ENCODE measurements at regions not wholly inside any gene's neighbourhood (a gene's known extent, or its start where the extent isn't known, plus 50 kb on each side); places are given as distances from the start of the nearest gene placed in this dataset.

DNA sequence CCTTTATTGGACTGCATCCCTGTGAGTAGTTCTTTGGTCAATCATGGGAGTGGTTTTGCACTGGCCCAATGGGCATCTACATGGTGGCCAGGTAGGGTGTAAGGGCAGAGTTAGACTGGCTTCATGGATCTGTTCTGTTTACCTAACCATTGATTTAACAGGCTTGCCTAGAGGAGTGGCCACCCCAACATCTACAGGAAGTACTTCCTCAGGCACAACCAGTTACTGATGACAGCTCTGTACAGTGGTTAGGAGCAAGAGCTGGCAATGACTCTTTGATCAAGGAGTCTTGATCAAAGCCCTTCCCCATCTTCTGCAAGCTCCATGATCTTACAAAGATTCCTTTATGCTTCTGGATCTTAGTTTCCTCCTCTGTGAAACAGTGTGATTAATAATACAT is 140.9 kb upstream of the CYP1B1 start:
- Histone ChIP-seq H3K27me3 (ENCODE audit: insufficient read depth, low read length) (no peaks in the 10 kb centered on the region), H3K4me1 (ENCODE audit: insufficient read depth, low read length) (no peaks in the 10 kb centered on the region), H3K4me2 (ENCODE audit: low read length) (no peak overlapping the region), H3K9ac (ENCODE audit: low read length) (no peak overlapping the region), H2AFZ (ENCODE audit: low read depth, low read length) (no peak overlapping the region), H3K9me3 (ENCODE audit: insufficient read depth, low read depth, low read length) (no peaks in the 10 kb centered on the region), H3K79me2 (ENCODE audit: insufficient read depth, low read length) (no peaks in the 10 kb centered on the region), H3K27ac (ENCODE audit: low read depth, low read length) (no peak overlapping the region), H3K4me3 (ENCODE audit: insufficient read depth, low read depth, low read length) (no peak overlapping the region), H3K36me3 (ENCODE audit: insufficient read depth, low read length) (no peaks in the 10 kb centered on the region), H4K20me1 (ENCODE audit: insufficient read depth, low read length) (no peaks in the 10 kb centered on the region)
- H3K27me3 Mint-ChIP-seq (ENCODE audit: low read depth, unreplicated experiment): peaks cover 8% of the 10 kb centered on the region
- TF ChIP-seq EZH2 (IDR thresholded peaks at IDR 0.05; ENCODE audit: insufficient read depth, low read length): no peak
- TF ChIP-seq, protein P1, sequence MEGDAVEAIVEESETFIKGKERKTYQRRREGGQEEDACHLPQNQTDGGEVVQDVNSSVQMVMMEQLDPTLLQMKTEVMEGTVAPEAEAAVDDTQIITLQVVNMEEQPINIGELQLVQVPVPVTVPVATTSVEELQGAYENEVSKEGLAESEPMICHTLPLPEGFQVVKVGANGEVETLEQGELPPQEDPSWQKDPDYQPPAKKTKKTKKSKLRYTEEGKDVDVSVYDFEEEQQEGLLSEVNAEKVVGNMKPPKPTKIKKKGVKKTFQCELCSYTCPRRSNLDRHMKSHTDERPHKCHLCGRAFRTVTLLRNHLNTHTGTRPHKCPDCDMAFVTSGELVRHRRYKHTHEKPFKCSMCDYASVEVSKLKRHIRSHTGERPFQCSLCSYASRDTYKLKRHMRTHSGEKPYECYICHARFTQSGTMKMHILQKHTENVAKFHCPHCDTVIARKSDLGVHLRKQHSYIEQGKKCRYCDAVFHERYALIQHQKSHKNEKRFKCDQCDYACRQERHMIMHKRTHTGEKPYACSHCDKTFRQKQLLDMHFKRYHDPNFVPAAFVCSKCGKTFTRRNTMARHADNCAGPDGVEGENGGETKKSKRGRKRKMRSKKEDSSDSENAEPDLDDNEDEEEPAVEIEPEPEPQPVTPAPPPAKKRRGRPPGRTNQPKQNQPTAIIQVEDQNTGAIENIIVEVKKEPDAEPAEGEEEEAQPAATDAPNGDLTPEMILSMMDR (IDR thresholded peaks at IDR 0.05; ENCODE audit: insufficient read depth, low read depth, low read length): no peak
- FAIRE-seq: no peak
- H3K4me3 Mint-ChIP-seq (ENCODE audit: unreplicated experiment): no peak overlapping the region
- no peaks in the 10 kb centered on the region for H3K36me3 Mint-ChIP-seq (ENCODE audit: low read depth, unreplicated experiment)
- H3K9me3 Mint-ChIP-seq (ENCODE audit: unreplicated experiment): no peaks in the 10 kb centered on the region
- H3K4me1 Mint-ChIP-seq (ENCODE audit: low read depth, unreplicated experiment): peaks cover 4% of the 10 kb centered on the region
- no peak for DNase-seq (ENCODE audit: low read depth)
- no peak overlapping the region for H3K27ac Mint-ChIP-seq (ENCODE audit: unreplicated experiment)

DNA sequence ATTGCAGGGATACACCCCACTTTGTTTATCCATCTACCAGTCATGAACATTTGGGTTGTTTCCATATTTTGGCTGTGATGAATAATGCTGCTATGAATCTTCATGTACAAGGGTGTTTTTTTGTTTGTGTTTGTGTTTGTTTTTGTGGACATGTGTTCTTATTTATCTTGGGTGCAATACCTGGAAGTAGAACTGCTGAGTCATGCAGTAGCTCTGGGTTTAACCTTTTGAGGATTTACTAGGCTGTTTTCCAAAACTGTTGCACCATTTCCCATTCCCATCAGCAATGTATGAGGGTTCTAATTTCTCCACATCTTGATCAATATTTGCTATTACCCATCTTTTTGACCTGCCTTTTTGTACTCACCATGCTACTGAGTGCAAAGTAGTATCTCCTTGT is 140.0 kb upstream of the CYP1B1 start:
- Mint-ChIP-seq H3K36me3 (ENCODE audit: low read depth, unreplicated experiment) (no peaks in the 10 kb centered on the region), H3K27ac (ENCODE audit: unreplicated experiment) (no peak overlapping the region), H3K4me3 (ENCODE audit: unreplicated experiment) (no peak overlapping the region), H3K27me3 (ENCODE audit: low read depth, unreplicated experiment) (peaks cover 8% of the 10 kb centered on the region), H3K4me1 (ENCODE audit: low read depth, unreplicated experiment) (peaks cover 4% of the 10 kb centered on the region), H3K9me3 (ENCODE audit: unreplicated experiment) (peaks cover 7% of the 10 kb centered on the region)
- Histone ChIP-seq H4K20me1 (ENCODE audit: insufficient read depth, low read length) (no peaks in the 10 kb centered on the region), H3K4me2 (ENCODE audit: low read length) (no peak overlapping the region), H3K4me3 (ENCODE audit: insufficient read depth, low read depth, low read length) (no peak overlapping the region), H3K36me3 (ENCODE audit: insufficient read depth, low read length) (no peaks in the 10 kb centered on the region), H3K9ac (ENCODE audit: low read length) (no peak overlapping the region), H3K27me3 (ENCODE audit: insufficient read depth, low read length) (no peaks in the 10 kb centered on the region), H3K4me1 (ENCODE audit: insufficient read depth, low read length) (no peaks in the 10 kb centered on the region), H2AFZ (ENCODE audit: low read depth, low read length) (no peak overlapping the region), H3K27ac (ENCODE audit: low read depth, low read length) (no peak overlapping the region), H3K9me3 (ENCODE audit: insufficient read depth, low read depth, low read length) (no peaks in the 10 kb centered on the region), H3K79me2 (ENCODE audit: insufficient read depth, low read length) (no peaks in the 10 kb centered on the region)
- no peak for DNase-seq (ENCODE audit: low read depth)
- TF ChIP-seq, protein P1 (IDR thresholded peaks at IDR 0.05; ENCODE audit: insufficient read depth, low read depth, low read length): no peak
- no peak for TF ChIP-seq EZH2 (IDR thresholded peaks at IDR 0.05; ENCODE audit: insufficient read depth, low read length)
- FAIRE-seq: no peak

DNA sequence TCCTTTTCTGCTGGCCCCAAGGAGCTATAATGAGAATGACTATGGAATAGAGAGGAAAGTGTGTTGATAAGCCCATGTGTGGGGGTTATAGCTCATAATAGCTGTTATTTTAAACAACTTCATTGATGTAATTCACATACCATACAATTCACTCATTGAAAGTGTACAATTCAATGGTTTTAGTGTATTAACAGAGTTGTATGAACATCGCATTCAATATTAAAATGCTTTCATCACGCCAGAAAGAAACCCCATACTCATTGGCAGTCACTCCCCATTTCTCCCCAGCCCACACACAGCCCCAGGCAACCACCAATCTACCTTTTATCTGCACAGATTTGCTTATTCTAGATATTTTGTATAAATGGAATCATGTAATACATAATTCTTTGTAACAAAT is 139.6 kb upstream of the CYP1B1 start:
- FAIRE-seq (no peak), DNase-seq (ENCODE audit: low read depth) (no peak)
- no peak overlapping the region for H3K4me3 Mint-ChIP-seq (ENCODE audit: unreplicated experiment)
- no peaks in the 10 kb centered on the region for H3K27me3 ChIP-seq (ENCODE audit: insufficient read depth, low read length)
- H3K36me3 ChIP-seq (ENCODE audit: insufficient read depth, low read length): no peaks in the 10 kb centered on the region
- peaks cover 4% of the 10 kb centered on the region for H3K4me1 Mint-ChIP-seq (ENCODE audit: low read depth, unreplicated experiment)
- H3K4me3 ChIP-seq (ENCODE audit: insufficient read depth, low read depth, low read length): no peak overlapping the region
- H3K4me1 ChIP-seq (ENCODE audit: insufficient read depth, low read length): no peaks in the 10 kb centered on the region
- H3K27ac ChIP-seq (ENCODE audit: low read depth, low read length): no peak overlapping the region
- peaks cover 7% of the 10 kb centered on the region for H3K9me3 Mint-ChIP-seq (ENCODE audit: unreplicated experiment)
- no peaks in the 10 kb centered on the region for H4K20me1 ChIP-seq (ENCODE audit: insufficient read depth, low read length)
- H3K27ac Mint-ChIP-seq (ENCODE audit: unreplicated experiment): no peak overlapping the region
- peaks cover 8% of the 10 kb centered on the region for H3K27me3 Mint-ChIP-seq (ENCODE audit: low read depth, unreplicated experiment)
- H3K9ac ChIP-seq (ENCODE audit: low read length): no peak overlapping the region
- H3K9me3 ChIP-seq (ENCODE audit: insufficient read depth, low read depth, low read length): no peaks in the 10 kb centered on the region
- H3K79me2 ChIP-seq (ENCODE audit: insufficient read depth, low read length): no peaks in the 10 kb centered on the region
- H2AFZ ChIP-seq (ENCODE audit: low read depth, low read length): no peak overlapping the region
- TF ChIP-seq, protein P1 (IDR thresholded peaks at IDR 0.05; ENCODE audit: insufficient read depth, low read depth, low read length): no peak
- no peak for TF ChIP-seq EZH2 (IDR thresholded peaks at IDR 0.05; ENCODE audit: insufficient read depth, low read length)
- H3K4me2 ChIP-seq (ENCODE audit: low read length): no peak overlapping the region
- no peaks in the 10 kb centered on the region for H3K36me3 Mint-ChIP-seq (ENCODE audit: low read depth, unreplicated experiment)
